ENCODE measurements at regions not wholly inside any gene's neighbourhood (a gene's known extent, or its start where the extent isn't known, plus 50 kb on each side); places are given as distances from the start of the nearest gene placed in this dataset.

DNA sequence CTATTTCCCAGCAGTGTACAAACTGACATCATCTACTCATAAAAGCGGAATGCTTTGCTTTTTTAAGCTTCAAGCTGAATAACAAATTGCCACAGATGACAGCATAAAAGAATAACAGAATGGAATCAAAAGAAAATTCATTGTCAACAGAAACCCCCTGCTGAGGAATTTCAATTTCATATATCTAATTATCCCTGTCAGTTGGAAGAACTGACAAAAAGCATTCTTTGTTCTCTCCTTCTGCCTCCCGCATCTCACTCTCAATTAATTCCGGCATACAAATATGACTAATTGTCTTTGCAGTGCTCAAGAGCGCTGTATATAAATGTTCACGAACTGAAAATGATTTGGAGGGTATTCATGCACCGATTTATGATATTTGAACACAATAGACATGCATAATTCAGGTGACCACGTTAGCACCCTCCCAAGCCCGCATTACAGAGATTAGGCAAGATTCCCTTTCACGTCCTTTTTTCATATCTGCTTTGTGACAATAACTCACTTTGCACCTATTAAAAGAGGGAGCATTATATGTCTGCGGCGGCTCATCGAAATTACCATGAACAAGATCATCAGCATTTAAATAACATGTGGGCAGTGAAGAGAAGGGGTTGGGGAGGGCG, 277.7 kb upstream of the SALL3 start:
- TF ChIP-seq, protein P1, sequence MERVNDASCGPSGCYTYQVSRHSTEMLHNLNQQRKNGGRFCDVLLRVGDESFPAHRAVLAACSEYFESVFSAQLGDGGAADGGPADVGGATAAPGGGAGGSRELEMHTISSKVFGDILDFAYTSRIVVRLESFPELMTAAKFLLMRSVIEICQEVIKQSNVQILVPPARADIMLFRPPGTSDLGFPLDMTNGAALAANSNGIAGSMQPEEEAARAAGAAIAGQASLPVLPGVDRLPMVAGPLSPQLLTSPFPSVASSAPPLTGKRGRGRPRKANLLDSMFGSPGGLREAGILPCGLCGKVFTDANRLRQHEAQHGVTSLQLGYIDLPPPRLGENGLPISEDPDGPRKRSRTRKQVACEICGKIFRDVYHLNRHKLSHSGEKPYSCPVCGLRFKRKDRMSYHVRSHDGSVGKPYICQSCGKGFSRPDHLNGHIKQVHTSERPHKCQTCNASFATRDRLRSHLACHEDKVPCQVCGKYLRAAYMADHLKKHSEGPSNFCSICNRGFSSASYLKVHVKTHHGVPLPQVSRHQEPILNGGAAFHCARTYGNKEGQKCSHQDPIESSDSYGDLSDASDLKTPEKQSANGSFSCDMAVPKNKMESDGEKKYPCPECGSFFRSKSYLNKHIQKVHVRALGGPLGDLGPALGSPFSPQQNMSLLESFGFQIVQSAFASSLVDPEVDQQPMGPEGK (CRISPR knock-in tag; IDR thresholded peaks at IDR 0.05; ENCODE audit: borderline replicate concordance) = no peak
- TF ChIP-seq CSDC2 (CRISPR knock-in tag; IDR thresholded peaks at IDR 0.05) (no peak), ZNF565 (CRISPR knock-in tag; conservative IDR thresholded peaks at IDR 0.05; ENCODE audit: low read depth) (no peak), ZC3H10 (CRISPR knock-in tag; IDR thresholded peaks at IDR 0.05) (no peak), RARB (CRISPR knock-in tag; IDR thresholded peaks at IDR 0.05) (no peak), TOX (CRISPR knock-in tag; IDR thresholded peaks at IDR 0.05; ENCODE audit: borderline replicate concordance) (no peak), ZNF8 (CRISPR knock-in tag; IDR thresholded peaks at IDR 0.05) (no peak), ZFP30 (CRISPR knock-in tag; IDR thresholded peaks at IDR 0.05) (no peak), OSR1 (CRISPR knock-in tag; IDR thresholded peaks at IDR 0.05) (no peak), ARNTL (CRISPR knock-in tag; IDR thresholded peaks at IDR 0.05; ENCODE audit: borderline replicate concordance, low read depth) (no peak), TCF4 (CRISPR knock-in tag; IDR thresholded peaks at IDR 0.05; ENCODE audit: borderline replicate concordance) (no peak)
